ENCODE measurements at regions not wholly inside any gene's neighbourhood (a gene's known extent, or its start where the extent isn't known, plus 50 kb on each side); places are given as distances from the start of the nearest gene placed in this dataset.

DNA sequence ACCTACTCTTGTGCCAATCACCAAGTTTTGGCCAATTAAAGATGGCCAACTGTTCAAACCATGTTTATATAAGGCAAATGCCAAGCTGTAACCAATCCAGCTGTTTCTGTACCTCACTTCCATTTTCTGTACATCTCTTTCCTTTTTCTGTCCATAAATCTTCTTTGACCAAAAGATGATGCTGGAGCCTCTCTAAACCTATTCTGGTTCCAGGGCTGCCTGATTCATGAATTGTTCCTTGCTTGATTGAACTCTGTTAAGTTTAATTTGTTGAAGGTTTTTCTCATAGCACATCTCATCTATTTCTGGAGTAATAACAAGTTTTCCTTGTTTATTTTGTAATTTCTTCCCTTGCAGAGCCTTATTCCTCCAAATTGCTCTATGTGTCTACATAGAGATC, 115.3 kb upstream of the SMAD3 start:
- Histone ChIP-seq H3K36me3 (ENCODE audit: control insufficient read depth, insufficient read depth, low read length) (no peaks in the 10 kb centered on the region), H3K9me3 (no peaks in the 10 kb centered on the region), H3K27me3 (replicated peaks; ENCODE audit: control insufficient read depth, insufficient read depth, low read length) (no peaks in the 10 kb centered on the region), H3K4me3 (ENCODE audit: low read depth, low read length) (no peak overlapping the region), H3K4me1 (peaks cover 11% of the 10 kb centered on the region)
- Mint-ChIP-seq H3K4me1 (ENCODE audit: low read depth, unreplicated experiment) (peaks cover 7% of the 10 kb centered on the region), H3K27ac (ENCODE audit: unreplicated experiment) (no peak overlapping the region), H3K9me3 (ENCODE audit: unreplicated experiment) (no peaks in the 10 kb centered on the region), H3K27me3 (ENCODE audit: insufficient read depth, unreplicated experiment) (no peaks in the 10 kb centered on the region), H3K4me3 (ENCODE audit: unreplicated experiment) (no peak overlapping the region), H3K36me3 (ENCODE audit: insufficient read depth, unreplicated experiment) (no peaks in the 10 kb centered on the region)
- CTCF ChIA-PET = no interaction called here
- intact Hi-C loops (cut with micrococcal nuclease; ENCODE audit: unreplicated experiment) = no loop called here
- POLR2A ChIA-PET = no interaction called here
- TF ChIP-seq, protein P1, sequence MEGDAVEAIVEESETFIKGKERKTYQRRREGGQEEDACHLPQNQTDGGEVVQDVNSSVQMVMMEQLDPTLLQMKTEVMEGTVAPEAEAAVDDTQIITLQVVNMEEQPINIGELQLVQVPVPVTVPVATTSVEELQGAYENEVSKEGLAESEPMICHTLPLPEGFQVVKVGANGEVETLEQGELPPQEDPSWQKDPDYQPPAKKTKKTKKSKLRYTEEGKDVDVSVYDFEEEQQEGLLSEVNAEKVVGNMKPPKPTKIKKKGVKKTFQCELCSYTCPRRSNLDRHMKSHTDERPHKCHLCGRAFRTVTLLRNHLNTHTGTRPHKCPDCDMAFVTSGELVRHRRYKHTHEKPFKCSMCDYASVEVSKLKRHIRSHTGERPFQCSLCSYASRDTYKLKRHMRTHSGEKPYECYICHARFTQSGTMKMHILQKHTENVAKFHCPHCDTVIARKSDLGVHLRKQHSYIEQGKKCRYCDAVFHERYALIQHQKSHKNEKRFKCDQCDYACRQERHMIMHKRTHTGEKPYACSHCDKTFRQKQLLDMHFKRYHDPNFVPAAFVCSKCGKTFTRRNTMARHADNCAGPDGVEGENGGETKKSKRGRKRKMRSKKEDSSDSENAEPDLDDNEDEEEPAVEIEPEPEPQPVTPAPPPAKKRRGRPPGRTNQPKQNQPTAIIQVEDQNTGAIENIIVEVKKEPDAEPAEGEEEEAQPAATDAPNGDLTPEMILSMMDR (IDR thresholded peaks at IDR 0.05; ENCODE audit: insufficient read depth in 1 of 2, low read depth in 1 of 2, low read length in 1 of 2, severe bottlenecking in 1 of 2, unreplicated experiment in 1 of 2) = no peak
- no TSS peak for BruUV-seq (replicated peaks)
- DNase-seq = no peak

GRCh38 chr15:66951531-66952320, 113.7 kb upstream of the SMAD3 start:
- Histone ChIP-seq H3K4me1 (peaks cover 11% of the 10 kb centered on the region), H3K4me3 (ENCODE audit: low read depth, low read length) (no peak overlapping the region), H3K9me3 (no peaks in the 10 kb centered on the region), H3K36me3 (ENCODE audit: control insufficient read depth, insufficient read depth, low read length) (no peaks in the 10 kb centered on the region), H3K27me3 (replicated peaks; ENCODE audit: control insufficient read depth, insufficient read depth, low read length) (no peaks in the 10 kb centered on the region)
- H3K27ac Mint-ChIP-seq (ENCODE audit: unreplicated experiment) = no peak overlapping the region
- H3K4me3 Mint-ChIP-seq (ENCODE audit: unreplicated experiment) = no peak overlapping the region
- POLR2A ChIA-PET = no interaction called here
- BruUV-seq (replicated peaks) = no TSS peak
- no peak for DNase-seq
- H3K27me3 Mint-ChIP-seq (ENCODE audit: insufficient read depth, unreplicated experiment) = no peaks in the 10 kb centered on the region
- intact Hi-C loops (cut with micrococcal nuclease; ENCODE audit: unreplicated experiment) = no loop called here
- H3K9me3 Mint-ChIP-seq (ENCODE audit: unreplicated experiment) = no peaks in the 10 kb centered on the region
- peaks cover 6% of the 10 kb centered on the region for H3K36me3 Mint-ChIP-seq (ENCODE audit: insufficient read depth, unreplicated experiment)
- TF ChIP-seq, protein P1 (IDR thresholded peaks at IDR 0.05; ENCODE audit: insufficient read depth in 1 of 2, low read depth in 1 of 2, low read length in 1 of 2, severe bottlenecking in 1 of 2, unreplicated experiment in 1 of 2) = no peak
- CTCF ChIA-PET = interaction anchor here (0.7 kb wide), 1 partner anchor 78 kb away, joined by 3 read pairs; no protein-coding TSS in a partner anchor
- peaks cover 7% of the 10 kb centered on the region for H3K4me1 Mint-ChIP-seq (ENCODE audit: low read depth, unreplicated experiment)

DNA sequence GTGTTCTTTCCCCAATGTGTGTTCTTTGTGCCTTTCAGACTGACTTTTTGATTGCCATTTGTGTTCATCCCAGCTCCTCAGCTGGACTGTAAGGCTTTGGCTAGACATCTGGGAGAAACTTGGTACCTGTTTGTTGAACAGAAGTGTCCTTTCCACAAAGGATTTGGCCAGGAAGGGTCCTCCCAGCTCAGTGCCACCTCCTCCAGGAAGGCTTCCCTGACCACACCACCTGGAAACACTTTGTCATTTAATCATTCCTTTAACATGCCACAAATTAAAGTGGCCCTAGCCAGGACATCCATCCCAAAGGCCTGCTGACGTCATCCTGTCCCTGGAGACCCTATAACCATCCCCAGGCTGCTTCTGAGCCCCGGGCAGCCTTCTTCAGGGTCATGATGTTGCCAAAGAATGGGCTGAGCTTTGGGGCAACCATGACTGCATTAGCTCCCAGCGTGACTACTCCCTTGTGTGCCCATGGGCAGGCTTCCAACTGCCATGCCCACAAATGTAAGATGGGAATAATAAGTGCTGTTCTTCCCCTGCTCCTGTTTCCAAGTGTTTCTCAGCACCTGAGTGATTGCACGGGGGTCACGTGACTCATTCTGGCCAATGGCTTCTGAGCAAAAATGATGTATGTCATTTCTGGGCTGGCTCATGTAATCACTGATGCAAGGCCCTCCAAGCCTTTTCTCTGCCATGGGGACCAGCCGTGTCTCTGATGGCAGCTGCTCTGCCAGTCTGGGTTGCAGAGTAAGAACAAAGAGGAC, 112.5 kb upstream of the SMAD3 start:
- peak overlapping the region; percentile 34 for H3K27ac Mint-ChIP-seq (ENCODE audit: unreplicated experiment)
- ChIA-PET CTCF (no interaction called here), POLR2A (interaction anchor here (1.2 kb wide), 1 partner anchor 252 kb away, joined by 3 read pairs; no protein-coding TSS in a partner anchor)
- no peaks in the 10 kb centered on the region for H3K36me3 ChIP-seq (ENCODE audit: control insufficient read depth, insufficient read depth, low read length)
- intact Hi-C loops (cut with micrococcal nuclease; ENCODE audit: unreplicated experiment) = no loop called here
- no peaks in the 10 kb centered on the region for H3K27me3 Mint-ChIP-seq (ENCODE audit: insufficient read depth, unreplicated experiment)
- no peak overlapping the region for H3K4me3 Mint-ChIP-seq (ENCODE audit: unreplicated experiment)
- no peaks in the 10 kb centered on the region for H3K9me3 ChIP-seq
- H3K4me1 ChIP-seq = peaks cover 11% of the 10 kb centered on the region
- no TSS peak for BruUV-seq (replicated peaks)
- DNase-seq = no peak
- H3K4me3 ChIP-seq (ENCODE audit: low read depth, low read length) = no peak overlapping the region
- peaks cover 7% of the 10 kb centered on the region for H3K4me1 Mint-ChIP-seq (ENCODE audit: low read depth, unreplicated experiment)
- H3K9me3 Mint-ChIP-seq (ENCODE audit: unreplicated experiment) = no peaks in the 10 kb centered on the region
- TF ChIP-seq, protein P1 (IDR thresholded peaks at IDR 0.05; ENCODE audit: insufficient read depth in 1 of 2, low read depth in 1 of 2, low read length in 1 of 2, severe bottlenecking in 1 of 2, unreplicated experiment in 1 of 2) = no peak
- H3K36me3 Mint-ChIP-seq (ENCODE audit: insufficient read depth, unreplicated experiment) = peaks cover 6% of the 10 kb centered on the region
- H3K27me3 ChIP-seq (replicated peaks; ENCODE audit: control insufficient read depth, insufficient read depth, low read length) = no peaks in the 10 kb centered on the region

Measured in Caco-2 (cell line).